H9 (cell line): ENCODE measurements at regions not wholly inside any gene's neighbourhood (a gene's known extent, or its start where the extent isn't known, plus 50 kb on each side); places are given as distances from the start of the nearest gene placed in this dataset.
"Not testable (repeated sequence)": the region's sequence is repeated elsewhere in the genome, so short reads cannot be mapped to it uniquely, and the experiment has no call there.

ENCODE experiments used
- DNase-seq: peaks from one replicate; pipeline ENCODE4 v3.0.0-alpha.2; 2017
- H2AFZ ChIP-seq: one replicate; pipeline ENCODE4 v1.6.1; 2013; ENCODE audit warnings: mild to moderate bottlenecking, low read length, control low read depth, moderate library complexity
- H2AK5ac ChIP-seq: 2 replicates; pipeline ENCODE4 v1.6.1; 2013; ENCODE audit warnings: low read length, control low read depth, mixed read lengths; ENCODE audit not compliant: insufficient read length
- H2BK120ac ChIP-seq: one replicate; pipeline ENCODE4 v1.6.1; 2013; ENCODE audit warnings: low read depth, mild to moderate bottlenecking, low read length, control low read depth, inconsistent platforms; ENCODE audit not compliant: poor library complexity, severe bottlenecking
- H2BK12ac ChIP-seq: 2 replicates; pipeline ENCODE4 v1.6.1; 2013; ENCODE audit warnings: low read length, control low read depth, mixed read lengths, low read depth; ENCODE audit not compliant: insufficient read length
- H2BK15ac ChIP-seq: 2 replicates; pipeline ENCODE4 v1.6.1; 2013; ENCODE audit warnings: low read depth, low read length, control low read depth
- H2BK20ac ChIP-seq: one replicate; pipeline ENCODE4 v1.6.1; 2013; ENCODE audit warnings: low read depth, mild to moderate bottlenecking, low read length, control low read depth, inconsistent platforms; ENCODE audit not compliant: poor library complexity, severe bottlenecking
- H2BK5ac ChIP-seq: 2 replicates; pipeline ENCODE4 v1.6.1; 2013; ENCODE audit warnings: low read length, control low read depth, mixed read lengths; ENCODE audit not compliant: insufficient read length
- H3K14ac ChIP-seq: 2 replicates; pipeline ENCODE4 v1.6.1; 2013; ENCODE audit warnings: low read length, control low read depth; ENCODE audit not compliant: insufficient read depth
- H3K18ac ChIP-seq: 2 replicates; pipeline ENCODE4 v1.6.1; 2013; ENCODE audit warnings: low read depth, mild to moderate bottlenecking, mixed read lengths, low read length, control low read depth; ENCODE audit not compliant: insufficient read length
- H3K23ac ChIP-seq: 2 replicates; pipeline ENCODE4 v1.6.1; 2013; ENCODE audit warnings: low read length, control low read depth, mixed read lengths, low read depth; ENCODE audit not compliant: insufficient read length
- H3K23me2 ChIP-seq: 2 replicates; pipeline ENCODE4 v1.6.1; 2013; ENCODE audit warnings: low read depth, mild to moderate bottlenecking, mixed read lengths, low read length, control low read depth; ENCODE audit not compliant: insufficient read length, poor library complexity, severe bottlenecking
- H3K27ac ChIP-seq: 2 replicates; pipeline ENCODE4 v1.5.1; 2013; ENCODE audit warnings: low read length, control low read depth, mixed read lengths, low read depth; ENCODE audit not compliant: insufficient read length
- H3K27me3 ChIP-seq: 2 replicates; pipeline ENCODE4 v1.6.1; 2013; ENCODE audit warnings: low read length, control low read depth, inconsistent platforms; ENCODE audit not compliant: insufficient read depth
- H3K4ac ChIP-seq: 2 replicates; pipeline ENCODE4 v1.6.1; 2013; ENCODE audit warnings: low read depth, mild to moderate bottlenecking, control low read depth, inconsistent platforms, low read length, moderate library complexity
- H3K4me1 ChIP-seq: 2 replicates; pipeline ENCODE4 v1.6.1; 2013; ENCODE audit warnings: low read length, control low read depth, inconsistent platforms; ENCODE audit not compliant: insufficient read depth
- H3K4me2 ChIP-seq: 2 replicates; pipeline ENCODE4 v1.6.1; 2013; ENCODE audit warnings: low read length, control low read depth, mixed read lengths; ENCODE audit not compliant: insufficient read length, insufficient read depth
- H3K56ac ChIP-seq: 2 replicates; pipeline ENCODE4 v1.6.1; 2013; ENCODE audit warnings: low read depth, mild to moderate bottlenecking, mixed read lengths, low read length, control low read depth; ENCODE audit not compliant: insufficient read length
- H3K79me1 ChIP-seq: 2 replicates; pipeline ENCODE4 v1.6.1; 2013; ENCODE audit warnings: low read depth, mild to moderate bottlenecking, moderate library complexity, low read length, control low read depth, inconsistent platforms; ENCODE audit not compliant: insufficient read depth, poor library complexity, severe bottlenecking
- H3K79me2 ChIP-seq: 2 replicates; pipeline ENCODE4 v1.6.1; 2013; ENCODE audit warnings: low read length, control low read depth, inconsistent platforms; ENCODE audit not compliant: insufficient read depth
- H3K9ac ChIP-seq: 2 replicates; pipeline ENCODE4 v1.6.1; 2013; ENCODE audit warnings: low read length, control low read depth, mixed read lengths; ENCODE audit not compliant: insufficient read length; ENCODE audit errors: extremely low read depth
- H3K9me3 ChIP-seq: one replicate; pipeline ENCODE4 v1.6.1; 2013; ENCODE audit warnings: low read depth, low read length, inconsistent platforms; ENCODE audit not compliant: control insufficient read depth
- H3T11ph ChIP-seq: one replicate; pipeline ENCODE4 v1.6.1; 2013; ENCODE audit warnings: mild to moderate bottlenecking, low read length, control low read depth, inconsistent platforms
- H4K20me1 ChIP-seq: one replicate; pipeline ENCODE4 v1.6.1; 2013; ENCODE audit not compliant: control insufficient read depth, insufficient read length, insufficient read depth
- H4K5ac ChIP-seq: 2 replicates; pipeline ENCODE4 v1.6.1; 2013; ENCODE audit warnings: low read depth, mild to moderate bottlenecking, mixed read lengths, low read length, control low read depth; ENCODE audit not compliant: insufficient read length
- H4K8ac ChIP-seq: replicated peaks from 2 replicates; pipeline ENCODE4 v1.6.1; 2013; ENCODE audit warnings: low read length, control low read depth, mixed read lengths, low read depth; ENCODE audit not compliant: insufficient read length
- H4K91ac ChIP-seq: 2 replicates; pipeline ENCODE4 v1.6.1; 2013; ENCODE audit warnings: low read depth, mild to moderate bottlenecking, moderate library complexity, mixed read lengths, low read length, control low read depth; ENCODE audit not compliant: insufficient read length
- H3K27ac Mint-ChIP-seq, 3 experiments: 2 replicates in 2 of 3; 3 replicates in 1 of 3; pipeline ENCODE4 v1.8.0; 2020 to 2021; ENCODE audit warnings: mixed read lengths in 3 of 3, mild to moderate bottlenecking in 1 of 3, moderate library complexity in 1 of 3
- H3K27me3 Mint-ChIP-seq: 2 replicates; pipeline ENCODE4 v1.8.0; 2021; ENCODE audit warnings: low read depth, mild to moderate bottlenecking, moderate library complexity, mixed read lengths
- H3K36me3 Mint-ChIP-seq, 3 experiments: 2 replicates in 2 of 3; 3 replicates in 1 of 3; pipeline ENCODE4 v1.8.0; 2020 to 2021; ENCODE audit warnings: low read depth in 3 of 3, mixed read lengths in 3 of 3; ENCODE audit not compliant: insufficient read depth in 1 of 3
- H3K4me1 Mint-ChIP-seq, 2 experiments: 2 replicates each; pipeline ENCODE4 v1.8.0; 2020; ENCODE audit warnings: mixed read lengths in 2 of 2
- H3K4me3 Mint-ChIP-seq, 2 experiments: 2 replicates in 1 of 2; 3 replicates in 1 of 2; pipeline ENCODE4 v1.8.0; 2020 to 2021; ENCODE audit warnings: mild to moderate bottlenecking in 2 of 2, mixed read lengths in 2 of 2, moderate library complexity in 1 of 2
- H3K9me3 Mint-ChIP-seq, 2 experiments: 2 replicates in 1 of 2; 3 replicates in 1 of 2; pipeline ENCODE4 v1.8.0; 2020; ENCODE audit warnings: mild to moderate bottlenecking in 2 of 2, mixed read lengths in 2 of 2, moderate library complexity in 1 of 2
- WGBS: extraction: QIAGEN DNeasy Blood & Tissue Kit; methylation state at CpG from one replicate; pipeline ENCODE4 v1.1.7; 2013; ENCODE audit warnings: missing lambda C conversion rate, low lambda C conversion rate, mixed read lengths; ENCODE audit not compliant: insufficient read length; ENCODE audit errors: extremely low coverage; 5-methylcytosine and 5-hydroxymethylcytosine counted together

DNA sequence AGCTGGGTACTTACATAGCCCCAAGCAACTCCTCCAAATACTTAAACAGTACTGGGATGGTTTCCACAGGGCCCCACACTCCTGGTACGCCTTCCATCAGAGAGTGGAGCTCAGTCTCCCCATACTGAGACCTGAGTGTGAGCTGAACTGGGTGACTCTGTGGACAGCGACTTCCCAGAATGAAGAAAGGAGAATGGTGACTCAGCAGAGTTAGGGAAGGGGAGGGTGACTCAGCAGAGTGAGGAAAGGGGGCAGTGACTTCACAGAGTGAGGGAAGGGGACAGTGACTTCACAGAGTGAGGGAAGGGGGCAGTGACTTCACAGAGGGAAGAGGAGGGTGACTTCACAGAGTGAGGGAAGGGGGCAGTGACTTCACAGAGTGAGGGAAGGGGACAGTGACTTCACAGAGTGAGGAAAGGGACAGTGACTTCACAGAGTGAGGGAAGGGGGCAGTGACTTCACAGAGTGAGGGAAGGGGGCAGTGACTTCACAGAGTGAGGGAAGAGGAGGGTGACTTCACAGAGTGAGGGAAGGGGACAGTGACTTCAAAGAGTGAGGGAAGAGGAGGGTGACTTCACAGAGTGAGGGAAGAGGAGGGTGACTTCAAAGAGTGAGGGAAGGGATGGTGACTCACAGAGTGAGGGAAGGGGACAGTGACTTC is 141.3 kb upstream of the PITRM1 start:
- no CpG with 5 or more reads among the region's 2 CpGs for WGBS
- not testable (repeated sequence) for H3K79me2 ChIP-seq, H3K4me2 ChIP-seq, H3K23me2 ChIP-seq, H3T11ph ChIP-seq, H3K27ac ChIP-seq, H3K27me3 ChIP-seq, H3K9me3 ChIP-seq, H3K18ac ChIP-seq, H2BK15ac ChIP-seq, H3K23ac ChIP-seq, H3K4ac ChIP-seq, H2BK20ac ChIP-seq, H2AK5ac ChIP-seq, H3K36me3 Mint-ChIP-seq, H4K20me1 ChIP-seq, H2BK120ac ChIP-seq, H3K9me3 Mint-ChIP-seq, H3K56ac ChIP-seq, H3K9ac ChIP-seq, H2BK12ac ChIP-seq, H3K79me1 ChIP-seq, H3K14ac ChIP-seq, H3K4me1 ChIP-seq, H4K5ac ChIP-seq, H4K91ac ChIP-seq, H3K4me3 Mint-ChIP-seq, H2BK5ac ChIP-seq, H2AFZ ChIP-seq, H4K8ac ChIP-seq
- peak; percentile 49 for DNase-seq
- peak overlapping the region in 1 of 3 experiments; percentile 61; a peak in 1 of 7 replicates for H3K27ac Mint-ChIP-seq
- H3K4me1 Mint-ChIP-seq = peaks cover 15 to 21% of the 10 kb centered on the region in 2 experiments
- H3K27me3 Mint-ChIP-seq = peaks cover 20% of the 10 kb centered on the region
